RWPE2 (cell line): ENCODE measurements at regions not wholly inside any gene's neighbourhood (a gene's known extent, or its start where the extent isn't known, plus 50 kb on each side); places are given as distances from the start of the nearest gene placed in this dataset.

ENCODE experiments used
- ATAC-seq: fragments of 200-7000 bp; cut with Tn5 transposase; 3 replicates; pipeline ENCODE4 v1.9.1; 2021; ENCODE audit warnings: low read depth
- DNase-seq: peaks from one replicate; pipeline ENCODE4 v3.0.0-alpha.2; 2020; ENCODE audit warnings: low spot score
- H3K27ac ChIP-seq: fragments of 450-650 bp; 2 replicates; pipeline ENCODE4 v1.5.1; 2017; ENCODE audit warnings: mild to moderate bottlenecking; ENCODE audit not compliant: poor library complexity, severe bottlenecking
- H3K27me3 ChIP-seq: fragments of 250-450 bp; sonication (Bioruptor Pico); 2 replicates; pipeline ENCODE4 v1.5.1; 2021; ENCODE audit warnings: mild to moderate bottlenecking, moderate library complexity; ENCODE audit not compliant: insufficient read depth, poor library complexity, severe bottlenecking
- H3K36me3 ChIP-seq: fragments of 250-450 bp; sonication (Bioruptor Pico); 2 replicates; pipeline ENCODE4 v1.5.1; 2020; ENCODE audit warnings: low read depth, mild to moderate bottlenecking, moderate library complexity
- H3K4me1 ChIP-seq: fragments of 250-450 bp; sonication (Bioruptor Pico); 2 replicates; pipeline ENCODE4 v1.5.1; 2021; ENCODE audit warnings: mild to moderate bottlenecking, moderate library complexity; ENCODE audit not compliant: insufficient read depth, poor library complexity, severe bottlenecking
- H3K4me3 ChIP-seq: fragments of 250-450 bp; sonication (Bioruptor Pico); 2 replicates; pipeline ENCODE4 v1.5.1; 2021; ENCODE audit warnings: mild to moderate bottlenecking, moderate library complexity; ENCODE audit not compliant: severe bottlenecking
- H3K9me3 ChIP-seq: fragments of 250-450 bp; sonication (Bioruptor Pico); 2 replicates; pipeline ENCODE4 v1.5.1; 2021; ENCODE audit warnings: mild to moderate bottlenecking, moderate library complexity; ENCODE audit not compliant: severe bottlenecking
- TF ChIP-seq, protein P1 (sequence below): fragments of 450-650 bp; IDR thresholded peaks from one replicate; pipeline ENCODE4 v1.5.1; 2017; ENCODE audit warnings: mild to moderate bottlenecking, moderate library complexity; ENCODE audit not compliant: poor library complexity, severe bottlenecking

DNA sequence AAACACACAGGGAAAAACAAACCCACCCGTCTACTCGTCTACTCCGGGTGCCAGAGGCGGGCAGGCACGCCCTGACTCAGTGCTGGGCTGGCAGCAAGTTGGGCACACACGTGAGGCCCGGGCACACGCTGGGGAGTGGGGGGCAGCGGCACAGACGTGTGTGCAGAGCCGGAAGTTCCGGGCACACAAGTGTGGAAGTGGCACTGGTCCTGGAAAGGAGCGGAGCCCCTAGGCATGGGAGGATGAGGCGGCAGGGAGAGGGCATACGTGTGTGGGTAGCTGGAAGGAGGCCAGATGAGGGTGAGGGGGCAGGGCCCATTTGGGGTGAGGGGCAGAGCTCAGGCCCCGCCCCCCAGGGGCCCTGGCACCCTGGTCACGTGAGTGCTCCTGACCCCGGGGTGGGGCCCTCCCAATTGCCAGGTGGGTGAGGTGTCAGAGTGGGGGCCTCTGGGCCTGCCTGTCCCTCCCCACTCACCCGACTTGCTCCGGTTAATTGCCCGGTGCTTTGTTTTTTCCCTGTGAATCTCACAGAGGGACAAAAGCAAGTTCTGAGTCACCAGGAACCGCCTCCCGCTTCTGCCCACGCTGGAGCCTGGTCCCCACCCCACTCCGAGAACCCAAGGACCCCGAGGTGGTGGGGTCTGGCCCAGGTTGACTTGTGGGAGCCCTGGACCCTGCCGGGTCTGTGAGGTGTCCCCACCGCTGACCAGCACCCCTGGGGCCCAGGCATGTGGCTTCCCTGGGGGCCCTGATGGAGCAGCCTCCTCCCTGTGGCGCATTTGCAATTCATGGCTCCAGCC lies 104.8 kb upstream of the CASZ1 start:
- ATAC-seq (peak; percentile 2; the same call in 1 of the 3 replicates), DNase-seq (peak; percentile 60)
- no peaks in the 10 kb centered on the region for H3K36me3 ChIP-seq
- no peaks in the 10 kb centered on the region for H3K9me3 ChIP-seq
- H3K4me3 ChIP-seq, result no peak overlapping the region
- H3K4me1 ChIP-seq, result peaks cover 33% of the 10 kb centered on the region
- TF ChIP-seq, protein P1, sequence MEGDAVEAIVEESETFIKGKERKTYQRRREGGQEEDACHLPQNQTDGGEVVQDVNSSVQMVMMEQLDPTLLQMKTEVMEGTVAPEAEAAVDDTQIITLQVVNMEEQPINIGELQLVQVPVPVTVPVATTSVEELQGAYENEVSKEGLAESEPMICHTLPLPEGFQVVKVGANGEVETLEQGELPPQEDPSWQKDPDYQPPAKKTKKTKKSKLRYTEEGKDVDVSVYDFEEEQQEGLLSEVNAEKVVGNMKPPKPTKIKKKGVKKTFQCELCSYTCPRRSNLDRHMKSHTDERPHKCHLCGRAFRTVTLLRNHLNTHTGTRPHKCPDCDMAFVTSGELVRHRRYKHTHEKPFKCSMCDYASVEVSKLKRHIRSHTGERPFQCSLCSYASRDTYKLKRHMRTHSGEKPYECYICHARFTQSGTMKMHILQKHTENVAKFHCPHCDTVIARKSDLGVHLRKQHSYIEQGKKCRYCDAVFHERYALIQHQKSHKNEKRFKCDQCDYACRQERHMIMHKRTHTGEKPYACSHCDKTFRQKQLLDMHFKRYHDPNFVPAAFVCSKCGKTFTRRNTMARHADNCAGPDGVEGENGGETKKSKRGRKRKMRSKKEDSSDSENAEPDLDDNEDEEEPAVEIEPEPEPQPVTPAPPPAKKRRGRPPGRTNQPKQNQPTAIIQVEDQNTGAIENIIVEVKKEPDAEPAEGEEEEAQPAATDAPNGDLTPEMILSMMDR, result no peak
- no peaks in the 10 kb centered on the region for H3K27me3 ChIP-seq
- peak overlapping the region; percentile 95 for H3K27ac ChIP-seq

DNA sequence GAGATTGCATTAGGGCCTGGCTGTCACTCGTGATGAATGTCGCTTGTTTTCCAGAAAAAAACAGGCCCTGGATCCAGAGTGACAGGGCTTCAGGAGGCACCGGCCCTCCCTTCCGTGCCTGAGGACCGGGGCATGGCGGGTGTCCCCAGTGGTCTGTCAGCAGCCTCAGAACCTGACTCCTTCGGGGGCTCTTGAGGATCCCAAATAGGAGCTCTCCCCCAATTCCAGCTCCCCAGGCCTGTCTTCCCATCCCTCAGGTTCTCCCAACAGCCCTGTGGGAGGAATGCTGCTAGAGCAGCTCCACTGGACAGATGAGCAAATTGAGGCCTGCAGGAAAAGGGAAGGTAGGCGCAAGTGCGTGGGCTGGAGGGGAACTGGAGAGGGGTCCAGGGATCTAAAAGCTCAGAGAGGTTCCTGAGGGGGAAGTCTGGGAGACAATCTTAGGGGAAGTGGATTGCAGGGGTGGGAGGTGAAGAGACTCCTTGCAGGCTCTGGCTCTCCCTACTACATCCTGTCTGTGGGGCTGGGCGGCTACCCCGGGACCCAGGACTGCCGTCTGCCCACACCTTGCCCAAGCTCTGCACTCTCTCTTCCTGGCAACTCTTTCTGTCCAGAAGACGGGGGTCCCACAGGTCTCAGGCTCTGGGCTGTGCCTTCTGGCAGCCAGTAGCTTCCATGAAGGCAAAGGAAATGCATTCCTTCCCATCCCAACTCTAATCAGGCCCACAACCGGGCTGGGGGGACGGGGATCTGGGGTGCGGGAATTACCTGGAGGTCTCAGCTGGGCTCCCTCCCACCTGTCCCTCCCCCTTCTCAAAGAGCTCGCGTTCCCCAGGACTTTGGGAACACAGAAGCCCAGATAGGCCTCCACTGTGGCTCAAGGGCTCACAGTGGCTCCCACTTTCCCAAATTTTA lies 105.7 kb upstream of the CASZ1 start:
- Histone ChIP-seq H3K9me3 (no peaks in the 10 kb centered on the region), H3K27me3 (no peaks in the 10 kb centered on the region), H3K27ac (peak overlapping the region; percentile 95), H3K4me1 (peaks cover 33% of the 10 kb centered on the region), H3K36me3 (no peaks in the 10 kb centered on the region), H3K4me3 (no peak overlapping the region)
- DNase-seq, result no peak
- TF ChIP-seq, protein P1, result no peak
- no peak for ATAC-seq

DNA sequence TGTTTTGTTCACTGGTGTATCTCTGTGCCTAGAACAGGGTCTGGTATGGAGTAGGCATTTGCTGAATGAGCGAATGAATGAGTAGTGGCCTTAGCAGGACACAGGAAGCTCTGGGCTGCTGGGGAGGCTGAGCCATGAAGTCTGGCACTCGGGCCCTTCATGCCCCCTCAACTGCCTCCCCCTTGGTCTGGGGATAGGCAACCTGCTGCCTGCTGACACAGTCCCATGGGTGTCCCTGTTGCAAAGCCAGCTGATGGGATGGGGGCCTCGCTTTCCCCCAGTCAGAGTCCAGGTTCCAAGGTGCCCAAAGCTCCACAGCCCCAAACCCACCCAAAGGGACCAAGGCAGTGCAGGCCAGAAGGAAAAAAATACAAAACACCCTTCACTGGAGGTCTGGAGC lies 107.0 kb upstream of the CASZ1 start:
- peaks cover 26% of the 10 kb centered on the region for H3K4me1 ChIP-seq
- H3K9me3 ChIP-seq, result no peaks in the 10 kb centered on the region
- ATAC-seq, result no peak
- no peaks in the 10 kb centered on the region for H3K27me3 ChIP-seq
- no peaks in the 10 kb centered on the region for H3K36me3 ChIP-seq
- H3K27ac ChIP-seq, result no peak overlapping the region
- no peak for DNase-seq
- no peak overlapping the region for H3K4me3 ChIP-seq
- TF ChIP-seq, protein P1, result no peak

DNA sequence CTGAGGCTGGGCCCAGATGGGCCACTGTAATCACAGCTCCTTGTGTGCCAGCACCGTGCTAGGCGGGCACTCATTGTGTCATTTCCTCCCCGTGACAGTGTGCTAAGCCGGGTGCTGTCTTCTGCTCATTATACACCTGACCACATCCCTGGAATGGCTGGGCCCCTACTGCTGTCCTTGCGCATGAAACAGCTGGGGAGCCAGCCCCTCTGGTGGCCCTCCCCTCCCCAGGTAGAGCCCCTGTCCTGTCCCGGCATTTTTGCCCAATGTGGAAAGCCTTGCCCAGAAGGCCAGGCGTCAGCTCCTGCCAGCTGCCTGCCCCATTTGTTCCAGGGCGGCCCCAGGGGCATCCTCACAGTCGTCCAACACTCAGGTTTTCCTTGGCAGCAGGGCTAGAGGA lies 107.4 kb upstream of the CASZ1 start:
- ATAC-seq (no peak), DNase-seq (no peak)
- H3K4me1 ChIP-seq, result peaks cover 22% of the 10 kb centered on the region
- no peak overlapping the region for H3K4me3 ChIP-seq
- H3K36me3 ChIP-seq, result no peaks in the 10 kb centered on the region
- H3K27ac ChIP-seq, result no peak overlapping the region
- TF ChIP-seq, protein P1, result no peak
- H3K9me3 ChIP-seq, result no peaks in the 10 kb centered on the region
- no peaks in the 10 kb centered on the region for H3K27me3 ChIP-seq
